Hindlimb muscle (tissue), 1 donor: ENCODE measurements at regions not wholly inside any gene's neighbourhood (a gene's known extent, or its start where the extent isn't known, plus 50 kb on each side); places are given as distances from the start of the nearest gene placed in this dataset.

ENCODE experiments used
- DNase-seq: peaks from one replicate; pipeline ENCODE4 v3.0.0-alpha.2; 2013

- DNase-seq = no peak
Observed at GRCh38 chr5:5711592-5711991, 289.1 kb downstream of the ICE1 start.

GRCh38 chr5:5711112-5711511 lies 288.6 kb downstream of the ICE1 start:
- DNase-seq = no peak

GRCh38 chr5:5710471-5710870 lies 288.0 kb downstream of the ICE1 start:
- no peak for DNase-seq

- no peak for DNase-seq
Observed at GRCh38 chr5:5708367-5708919, 286.0 kb downstream of the ICE1 start.

- no peak for DNase-seq
Observed at GRCh38 chr5:5705010-5705409, 282.5 kb downstream of the ICE1 start.

GRCh38 chr5:5704352-5704751 lies 281.9 kb downstream of the ICE1 start:
- DNase-seq = no peak

GRCh38 chr5:5702934-5703333 lies 280.5 kb downstream of the ICE1 start:
- no peak for DNase-seq

GRCh38 chr5:5700549-5700948 lies 278.1 kb downstream of the ICE1 start:
- no peak for DNase-seq

- DNase-seq = no peak
Observed at GRCh38 chr5:5699062-5699461, 276.6 kb downstream of the ICE1 start.

GRCh38 chr5:5695266-5695665 lies 272.8 kb downstream of the ICE1 start:
- DNase-seq = no peak

GRCh38 chr5:5688925-5689310 lies 266.4 kb downstream of the ICE1 start:
- no peak for DNase-seq

GRCh38 chr5:5688194-5688924 lies 265.9 kb downstream of the ICE1 start:
- no peak for DNase-seq

- DNase-seq = no peak
Observed at GRCh38 chr5:5687113-5687512, 264.6 kb downstream of the ICE1 start.

- no peak for DNase-seq
Observed at GRCh38 chr5:5686356-5686755, 263.9 kb downstream of the ICE1 start.

GRCh38 chr5:5685737-5686136 lies 263.3 kb downstream of the ICE1 start:
- no peak for DNase-seq

- DNase-seq = no peak
Observed at GRCh38 chr5:5683174-5683573, 260.7 kb downstream of the ICE1 start.

- DNase-seq = no peak
Observed at GRCh38 chr5:5678909-5679308, 256.4 kb downstream of the ICE1 start.

- DNase-seq = no peak
Observed at GRCh38 chr5:5677738-5678137, 255.3 kb downstream of the ICE1 start.

GRCh38 chr5:5676218-5676617 lies 253.7 kb downstream of the ICE1 start:
- no peak for DNase-seq

- DNase-seq = no peak
Observed at GRCh38 chr5:5675511-5675910, 253.0 kb downstream of the ICE1 start.

- DNase-seq = no peak
Observed at GRCh38 chr5:5671823-5672222, 249.3 kb downstream of the ICE1 start.

GRCh38 chr5:5667136-5667554 lies 244.7 kb downstream of the ICE1 start:
- no peak for DNase-seq

- no peak for DNase-seq
Observed at GRCh38 chr5:5666369-5666768, 243.9 kb downstream of the ICE1 start.

- DNase-seq = no peak
Observed at GRCh38 chr5:5666076-5666365, 243.5 kb downstream of the ICE1 start.
